Right ventricle myocardium inferior (tissue), 1 donor: ENCODE measurements at regions not wholly inside any gene's neighbourhood (a gene's known extent, or its start where the extent isn't known, plus 50 kb on each side); places are given as distances from the start of the nearest gene placed in this dataset.
A peak's percentile ranks its signal among the peaks of the same experiment; 100 is the strongest.
"Not testable (repeated sequence)": the region's sequence is repeated elsewhere in the genome, so short reads cannot be mapped to it uniquely, and the experiment has no call there.

Experiments
- ATAC-seq: fragments of 200-7000 bp; cut with Tn5 transposase; one replicate; pipeline ENCODE4 v1.9.1; 2020; ENCODE audit warnings: mild to moderate bottlenecking, moderate library complexity
- DNase-seq: peaks from one replicate; pipeline ENCODE4 v3.0.0; 2021; ENCODE audit errors: missing footprints
- intact Hi-C: fragments of 100-400 bp; cut with DNase I; formaldehyde crosslinking; loops from one replicate; pipeline ENCODE4 v1.11.0; 2022
- donor health status: DM: no; HTN: yes; CAD: no; lungs with severe emphysema.

DNA sequence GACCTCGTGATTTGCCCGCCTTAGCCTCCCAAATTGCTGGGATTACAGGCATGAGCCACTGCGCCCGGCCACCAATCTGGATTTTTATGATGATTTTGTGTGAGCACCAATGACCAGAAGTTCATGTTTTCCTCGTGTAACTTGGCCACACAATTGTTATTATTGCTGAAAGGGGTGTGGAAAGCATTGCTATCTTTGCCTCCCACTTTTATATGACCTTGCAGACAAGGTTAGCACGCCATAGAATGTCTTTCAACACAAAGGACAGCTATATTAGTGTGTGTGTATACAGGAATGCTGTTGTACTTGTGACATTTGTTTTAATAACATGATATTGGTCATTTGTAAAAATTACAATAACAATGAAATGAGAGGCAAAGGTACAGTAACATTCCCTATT, 155.0 kb upstream of the ERCC6L2 start:
- intact Hi-C loops, result loop anchor here (10.0 kb wide), 1 partner anchor 344 kb away; no protein-coding TSS in a partner anchor
- ATAC-seq, result no peak
- DNase-seq, result no peak

DNA sequence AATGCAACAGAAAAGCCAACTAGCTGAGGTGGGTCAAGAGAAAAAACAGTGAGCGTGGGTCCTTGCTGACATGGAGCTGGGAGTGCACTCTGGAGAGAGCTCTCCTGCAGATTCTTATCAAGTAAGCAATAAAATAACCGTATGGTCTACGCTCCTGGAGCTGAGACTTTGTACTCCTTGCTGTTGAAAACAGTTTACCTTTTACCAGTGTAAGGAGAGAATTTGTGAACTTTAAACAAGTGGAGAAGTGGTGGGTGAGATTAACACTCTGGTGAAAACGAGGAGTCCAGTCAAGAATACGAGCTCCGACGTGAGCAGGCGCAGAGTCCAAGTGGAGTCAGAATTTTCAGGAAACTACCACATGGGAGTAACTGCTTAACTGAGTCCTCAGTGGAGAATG, 156.1 kb upstream of the ERCC6L2 start:
- intact Hi-C loops, result no loop called here
- DNase-seq (no peak), ATAC-seq (no peak)

DNA sequence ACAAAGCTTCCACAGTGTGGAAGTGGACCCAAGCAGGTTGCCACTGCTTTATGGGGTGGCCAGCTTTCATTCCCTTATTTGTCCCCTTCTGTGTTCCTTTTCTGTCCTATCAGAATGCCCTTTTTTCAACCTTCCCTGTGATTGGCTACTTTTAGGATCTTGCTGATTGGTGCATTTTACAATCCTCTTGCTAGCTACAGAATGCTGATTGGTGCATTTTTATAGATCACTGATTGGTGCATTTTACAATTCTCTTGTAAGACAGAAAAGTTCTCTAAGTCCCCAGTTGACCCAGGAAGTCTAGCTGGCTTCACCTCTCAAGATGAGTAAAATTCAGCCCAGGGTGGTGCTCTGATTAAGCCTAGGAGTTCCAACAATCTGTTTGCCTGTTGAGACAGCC, 157.2 kb upstream of the ERCC6L2 start:
- no peak for ATAC-seq
- DNase-seq, result no peak
- intact Hi-C loops, result no loop called here

DNA sequence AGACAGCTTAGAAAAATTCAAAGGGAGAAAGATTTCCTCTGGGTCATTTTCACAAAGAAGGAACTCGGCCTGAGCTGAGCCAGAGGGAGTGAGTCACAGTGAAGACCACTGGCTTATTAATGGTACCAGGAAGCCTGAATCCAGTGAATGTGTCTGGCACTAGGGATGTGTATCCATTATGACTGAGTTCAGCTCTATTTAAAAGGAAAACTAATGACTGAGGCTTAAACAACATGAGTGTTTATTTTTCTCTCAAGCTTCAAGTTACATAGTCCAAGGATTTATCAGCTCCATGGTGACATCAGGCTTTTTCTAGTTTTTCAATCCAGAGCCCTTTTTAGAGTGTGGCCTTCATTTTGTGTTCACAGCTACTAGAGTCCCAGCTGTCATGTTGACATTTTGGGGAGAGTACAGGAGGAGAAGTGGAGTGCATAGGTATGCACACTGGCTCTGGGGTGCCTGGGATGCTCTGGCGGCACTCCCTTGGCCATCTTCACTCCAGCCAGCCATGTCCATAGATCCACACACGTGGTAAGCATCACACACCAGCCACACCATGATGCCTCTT, 159.5 kb upstream of the ERCC6L2 start:
- DNase-seq, result no peak
- intact Hi-C loops, result no loop called here
- no peak for ATAC-seq

DNA sequence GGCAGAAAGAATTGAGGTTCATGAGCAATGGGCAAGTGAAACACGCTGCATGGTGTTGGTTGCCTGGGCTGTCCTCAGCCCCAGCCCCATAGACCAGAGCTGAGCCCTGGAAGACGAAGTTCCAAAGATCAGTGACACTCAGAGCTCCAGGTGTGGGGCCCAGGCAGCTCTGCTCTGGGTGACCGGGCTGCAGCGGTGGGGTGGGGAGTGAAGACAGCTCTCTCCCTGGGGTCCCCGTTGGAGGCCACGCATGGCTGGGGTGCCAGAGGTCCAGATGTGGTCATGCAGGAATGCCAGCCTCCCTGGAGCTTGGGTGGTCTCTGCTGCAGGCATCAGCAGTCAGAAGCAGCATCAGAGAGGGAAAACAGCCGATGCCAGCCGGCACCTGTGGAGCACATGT, 165.0 kb upstream of the ERCC6L2 start:
- ATAC-seq (no peak), DNase-seq (no peak)
- intact Hi-C loops, result no loop called here

DNA sequence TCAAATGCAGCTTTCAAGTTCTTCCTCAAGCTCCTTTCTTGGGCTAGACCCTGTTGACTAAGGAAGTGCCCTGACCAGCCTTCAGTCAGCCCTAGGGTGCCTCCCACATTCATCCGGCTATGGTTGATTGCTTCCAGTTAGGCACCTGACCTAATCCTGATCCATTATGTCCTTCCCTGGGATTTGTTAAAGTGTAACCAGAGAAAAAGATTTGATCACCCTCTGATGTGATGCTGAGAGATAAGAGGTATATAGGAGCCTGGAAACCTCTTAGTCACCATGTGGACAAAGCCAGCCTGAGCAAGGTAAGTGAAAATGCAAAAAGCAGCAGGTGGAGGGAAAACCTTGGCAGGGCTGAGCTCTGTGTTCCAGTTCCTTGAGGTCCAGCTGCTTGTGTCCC, 178.8 kb upstream of the ERCC6L2 start:
- intact Hi-C loops, result no loop called here
- no peak for DNase-seq
- no peak for ATAC-seq

DNA sequence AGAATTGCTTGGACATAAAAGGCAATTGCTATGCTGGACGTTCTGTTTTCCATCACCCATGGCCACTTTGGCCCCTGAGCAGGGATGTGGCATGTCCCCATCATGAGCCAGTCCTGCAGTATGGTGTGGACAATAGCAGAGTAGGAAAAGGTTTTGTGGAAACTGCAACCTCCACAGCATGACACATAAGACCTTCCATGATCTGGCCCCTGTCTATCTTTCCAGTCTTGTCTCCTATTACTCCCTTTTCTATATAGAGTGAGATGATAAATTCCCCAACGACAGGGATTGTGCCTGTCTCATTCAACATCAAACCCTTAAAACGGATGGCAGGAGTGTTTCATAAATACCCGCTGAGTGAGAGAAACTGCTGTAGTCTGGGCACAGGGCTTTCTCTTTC, 174.7 kb upstream of the PTCH1 start:
- ATAC-seq, result no peak
- DNase-seq, result no peak
- intact Hi-C loops, result no loop called here

DNA sequence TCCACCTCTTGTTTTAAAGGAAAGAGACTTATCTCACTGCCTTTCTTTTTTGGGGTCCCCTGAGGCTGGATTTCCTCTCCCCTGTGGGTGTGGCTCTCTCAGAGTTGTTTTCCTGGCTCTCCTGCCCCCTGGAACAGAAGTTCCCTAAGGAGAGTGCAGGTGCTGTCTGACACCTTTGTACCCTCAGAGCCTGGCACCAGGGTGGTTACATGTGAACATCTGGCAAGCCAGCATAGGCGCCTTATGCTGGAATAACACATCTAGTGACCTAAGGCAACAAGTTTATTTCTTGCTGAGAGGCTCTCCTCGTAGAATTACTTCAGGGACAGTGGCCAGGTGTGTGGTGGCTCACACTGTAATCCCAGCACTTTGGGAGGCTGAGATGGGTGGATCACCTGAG, 172.9 kb upstream of the PTCH1 start:
- ATAC-seq, result no peak
- no peak for DNase-seq
- intact Hi-C loops, result no loop called here

DNA sequence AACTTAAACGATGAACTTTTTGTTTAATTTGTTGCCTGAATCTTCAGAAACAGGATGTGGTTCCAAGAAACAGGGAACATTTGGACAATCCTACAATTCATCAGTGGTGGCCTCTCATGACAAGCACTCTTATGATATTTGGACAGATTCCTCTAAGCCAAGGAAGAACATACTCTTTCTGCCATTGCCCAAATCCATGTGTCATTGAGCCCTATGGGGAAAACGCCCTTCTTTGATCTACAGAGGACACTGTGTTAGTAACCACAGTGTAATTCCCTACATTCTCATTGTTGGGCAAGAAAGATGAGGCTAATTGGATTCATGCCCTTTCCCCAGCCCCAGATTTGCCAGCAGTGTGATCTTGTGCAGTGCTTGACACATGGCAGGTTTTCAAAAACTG, 167.7 kb upstream of the PTCH1 start:
- intact Hi-C loops, result no loop called here
- ATAC-seq, result no peak

DNA sequence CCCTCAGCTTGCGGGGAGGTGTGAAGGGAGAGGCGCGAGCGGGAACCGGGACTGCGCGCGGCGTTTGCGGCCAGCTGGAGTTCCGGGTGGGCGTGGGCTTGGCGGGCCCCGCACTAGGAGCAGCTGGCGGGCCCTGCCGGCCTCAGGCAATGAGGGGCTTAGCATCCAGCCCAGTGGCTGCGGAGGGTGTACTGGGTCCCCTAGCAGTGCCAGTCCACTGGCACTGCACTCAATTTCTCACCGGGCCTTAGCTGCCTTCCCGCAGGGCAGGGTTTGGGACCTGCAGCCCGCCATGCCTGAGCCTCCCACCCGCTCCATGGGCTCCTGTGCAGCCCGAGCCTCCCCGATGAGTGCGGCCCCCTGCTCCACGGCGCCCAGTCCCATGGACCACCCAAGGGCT, 163.5 kb upstream of the PTCH1 start:
- intact Hi-C loops, ATAC-seq, DNase-seq: not testable (repeated sequence)

More for the DNA sequence above, 167.7 kb upstream of the PTCH1 start:
- DNase-seq, result no peak

DNA sequence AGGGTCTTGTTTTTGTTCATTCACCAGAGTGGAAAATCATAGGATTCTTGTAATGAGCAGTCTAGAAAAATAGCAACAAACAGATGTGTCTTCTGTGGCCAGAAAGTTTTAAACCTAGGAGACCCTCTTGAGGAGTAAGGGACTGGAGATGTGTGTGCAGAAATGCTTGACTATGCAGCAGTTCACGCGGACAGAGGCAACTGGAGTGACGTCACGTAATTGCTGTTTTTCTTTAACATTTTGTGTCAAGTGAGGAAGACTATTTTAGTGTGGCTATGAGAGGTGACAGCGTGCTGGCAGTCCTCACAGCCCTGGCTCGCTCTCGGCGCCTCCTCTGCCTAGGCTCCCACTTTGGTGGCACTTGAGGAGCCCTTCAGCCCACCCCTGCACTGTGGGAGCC, 163.1 kb upstream of the PTCH1 start:
- no peak for ATAC-seq
- intact Hi-C loops, result no loop called here
- DNase-seq, result no peak

DNA sequence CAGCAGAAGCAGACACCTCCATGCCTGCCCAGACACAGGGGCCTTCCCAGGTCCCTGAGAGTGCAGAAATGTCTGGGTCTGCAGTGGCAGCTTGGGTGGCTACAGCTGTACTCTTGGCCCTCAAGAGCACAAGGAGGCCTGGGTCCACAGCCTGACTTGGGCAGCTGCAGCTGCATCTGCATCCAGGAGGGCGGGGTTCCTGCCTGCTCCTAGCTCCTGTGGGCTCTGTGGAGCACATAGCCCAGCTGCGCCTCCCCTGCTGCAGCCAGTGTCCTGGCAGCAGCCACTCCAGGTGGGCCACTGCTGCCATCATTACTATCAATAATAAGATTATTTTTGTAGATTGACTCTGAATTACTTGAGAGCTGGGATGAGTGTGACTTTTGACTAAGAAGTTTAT, 162.0 kb upstream of the PTCH1 start:
- ATAC-seq, result no peak
- intact Hi-C loops, result no loop called here
- no peak for DNase-seq

DNA sequence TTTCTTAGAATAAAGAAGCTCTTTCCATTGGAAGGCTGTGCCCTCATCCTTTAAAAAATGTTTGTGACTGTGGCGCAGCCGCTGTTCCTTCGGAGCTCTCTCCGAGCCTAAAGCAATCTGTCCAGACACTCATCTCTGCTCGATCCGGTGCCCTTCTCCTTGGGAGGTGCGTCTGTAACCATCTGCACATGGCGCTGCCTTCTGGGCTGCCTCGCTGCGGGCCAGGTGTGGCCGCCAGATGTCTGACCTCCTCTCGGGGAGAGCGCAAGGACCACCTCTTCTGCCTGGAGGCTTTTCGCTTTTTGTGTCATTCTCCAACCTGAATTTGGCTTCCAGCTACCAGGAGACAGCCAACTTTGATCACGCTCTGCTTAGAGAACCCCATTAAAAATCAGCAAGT, 153.4 kb upstream of the PTCH1 start:
- DNase-seq (no peak), ATAC-seq (no peak)
- intact Hi-C loops, result no loop called here

DNA sequence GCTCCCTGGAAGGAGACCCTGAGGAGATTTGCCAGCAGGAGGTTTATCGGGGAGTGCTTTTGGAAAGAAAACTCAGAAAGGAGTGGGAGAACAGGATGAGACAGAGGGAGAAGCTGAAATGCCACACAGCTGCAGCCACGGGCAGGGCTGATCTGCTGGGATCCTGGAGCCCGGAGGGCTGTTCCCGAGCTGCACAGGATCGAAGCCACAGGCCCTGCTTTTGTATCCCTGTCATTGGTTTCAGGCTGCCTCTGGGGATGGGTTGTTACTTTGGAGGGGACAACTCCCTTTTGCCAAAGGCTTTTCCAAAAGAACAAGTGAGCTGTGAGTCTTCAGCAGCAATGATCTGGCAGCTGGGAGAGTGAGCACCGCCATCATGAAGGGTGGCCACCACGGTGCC, 152.5 kb upstream of the PTCH1 start:
- intact Hi-C loops, result no loop called here
- ATAC-seq (no peak), DNase-seq (no peak)

DNA sequence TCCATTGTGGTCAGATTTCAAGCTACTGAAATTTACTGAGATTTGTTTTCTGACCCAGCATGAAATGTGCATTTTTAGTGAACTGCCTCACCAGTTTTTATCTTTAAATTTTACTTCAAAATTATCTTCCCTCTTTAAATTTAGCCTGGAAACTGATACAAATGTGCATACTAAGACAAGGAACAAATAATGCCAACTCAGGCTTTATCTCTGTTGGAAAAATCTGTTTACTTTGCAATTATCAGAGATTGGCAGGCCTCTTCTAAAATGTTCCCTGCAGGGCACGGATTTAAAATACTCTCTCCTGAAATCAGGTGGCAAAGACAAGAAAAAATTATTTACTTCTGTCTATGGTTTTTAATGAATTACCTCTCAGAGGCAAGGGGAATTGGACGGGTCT, 151.0 kb upstream of the PTCH1 start:
- no peak for ATAC-seq
- no peak for DNase-seq
- intact Hi-C loops, result no loop called here

DNA sequence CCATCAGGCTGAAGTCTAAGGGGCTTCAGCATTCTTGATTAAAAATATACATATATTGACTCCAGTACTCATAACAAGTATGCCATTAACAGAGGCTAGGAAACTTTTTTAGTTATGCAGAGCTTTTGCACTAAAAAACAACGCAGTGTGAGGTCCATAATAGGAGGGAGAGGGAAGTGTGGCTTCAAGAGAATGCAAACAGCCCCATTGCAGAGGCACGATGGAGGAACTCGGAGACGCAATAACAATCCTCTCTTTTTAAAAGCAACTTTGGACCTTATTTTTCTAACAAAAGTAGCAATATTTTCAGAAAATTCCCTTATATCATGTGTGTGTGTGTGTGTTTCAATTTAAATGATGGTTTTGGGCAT, 150.0 kb upstream of the PTCH1 start:
- intact Hi-C loops, result no loop called here
- DNase-seq (no peak), ATAC-seq (no peak)

DNA sequence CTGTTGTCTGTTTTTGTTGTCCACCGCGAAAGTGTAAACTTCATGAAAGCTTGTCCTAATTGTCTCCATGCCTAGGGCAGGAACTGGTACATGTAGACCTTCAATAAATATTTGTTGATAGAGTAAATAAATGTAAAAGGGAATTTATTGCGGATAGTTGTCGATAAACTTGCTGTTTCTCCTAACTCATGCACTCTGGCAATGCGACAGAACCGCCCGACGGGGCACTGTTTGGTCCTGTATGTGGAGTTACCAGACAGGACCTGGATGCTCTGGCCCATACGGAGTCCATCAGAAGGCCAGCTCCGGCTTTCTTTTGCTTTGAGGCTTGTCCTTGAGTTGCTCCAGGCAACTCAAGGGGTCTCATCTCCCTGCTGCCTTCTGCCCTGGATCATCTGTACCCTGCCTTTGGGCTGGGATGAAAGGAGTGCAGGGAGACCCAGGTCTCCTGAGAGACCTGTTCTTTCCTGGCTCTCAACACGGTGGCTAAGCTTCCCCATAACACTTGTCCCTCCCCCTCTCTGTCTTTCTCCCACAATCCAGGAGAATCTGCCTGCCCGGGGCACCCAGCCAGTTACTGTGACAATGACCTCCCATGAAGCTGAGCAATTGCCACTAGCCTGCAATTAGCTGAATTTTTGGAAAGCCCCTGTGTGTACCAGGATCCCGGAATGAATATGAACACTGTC, 149.5 kb upstream of the PTCH1 start:
- intact Hi-C loops, result no loop called here
- DNase-seq (no peak), ATAC-seq (no peak)

DNA sequence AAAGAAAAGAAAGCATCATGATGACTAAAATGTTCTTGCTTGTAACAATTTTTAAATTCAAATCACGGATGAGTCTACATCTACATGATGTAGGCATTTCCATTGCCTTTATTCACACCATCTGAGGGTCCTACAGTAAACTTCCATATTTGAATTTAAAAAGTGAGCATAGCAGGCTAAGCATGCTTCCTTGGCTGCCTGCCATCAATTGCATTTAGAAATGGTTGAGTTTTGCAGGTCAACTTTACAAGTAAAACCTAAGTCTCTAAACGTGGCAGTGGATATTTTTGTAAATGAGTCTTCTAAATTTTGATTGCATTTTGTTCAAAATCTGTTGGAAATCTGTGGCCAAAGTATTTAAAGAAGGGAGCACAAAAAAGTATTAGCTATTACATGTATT, 136.5 kb upstream of the PTCH1 start:
- DNase-seq (no peak), ATAC-seq (no peak)
- intact Hi-C loops, result no loop called here

DNA sequence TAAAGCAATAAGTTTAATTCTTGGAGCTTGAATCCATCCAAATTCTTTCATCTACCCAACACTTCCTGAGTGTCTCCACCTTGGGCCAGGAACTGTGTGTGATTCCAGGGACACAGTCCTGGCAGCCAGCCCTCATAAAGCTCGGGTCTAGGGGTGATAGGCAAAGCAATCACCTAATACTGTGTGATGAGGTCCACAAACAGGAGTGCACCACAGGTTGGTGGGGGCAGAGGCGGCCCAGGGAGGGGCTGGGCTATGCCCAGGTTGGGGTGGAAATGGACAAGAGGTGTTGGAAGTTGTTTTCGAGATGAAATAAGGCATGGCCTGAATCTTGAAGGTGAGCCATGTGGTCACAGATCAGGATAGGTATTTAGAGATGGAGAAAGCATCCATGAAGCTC, 133.9 kb upstream of the PTCH1 start:
- ATAC-seq (peak; percentile 5), DNase-seq (no peak)
- intact Hi-C loops, result no loop called here

DNA sequence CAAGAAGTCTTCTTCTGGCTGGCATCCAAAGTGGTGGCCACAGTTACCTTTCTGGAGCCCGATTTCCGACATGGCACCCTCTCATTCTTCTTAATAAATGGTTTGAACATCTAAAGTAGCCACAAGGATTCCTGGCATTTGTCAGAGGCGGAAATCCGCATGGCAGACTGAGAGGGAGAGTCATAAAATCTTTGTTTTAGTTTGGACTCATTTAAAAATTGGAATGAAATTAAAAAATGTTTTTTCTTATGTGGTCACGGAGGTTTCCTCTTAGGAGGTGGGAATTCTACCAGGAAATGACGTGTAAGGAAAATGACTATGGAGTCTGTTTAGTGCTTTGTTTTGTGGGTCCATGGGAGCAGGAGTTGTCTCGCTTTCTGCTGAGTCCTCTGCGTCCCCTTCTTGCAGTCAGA, 133.0 kb upstream of the PTCH1 start:
- no peak for ATAC-seq
- no peak for DNase-seq
- intact Hi-C loops, result no loop called here

DNA sequence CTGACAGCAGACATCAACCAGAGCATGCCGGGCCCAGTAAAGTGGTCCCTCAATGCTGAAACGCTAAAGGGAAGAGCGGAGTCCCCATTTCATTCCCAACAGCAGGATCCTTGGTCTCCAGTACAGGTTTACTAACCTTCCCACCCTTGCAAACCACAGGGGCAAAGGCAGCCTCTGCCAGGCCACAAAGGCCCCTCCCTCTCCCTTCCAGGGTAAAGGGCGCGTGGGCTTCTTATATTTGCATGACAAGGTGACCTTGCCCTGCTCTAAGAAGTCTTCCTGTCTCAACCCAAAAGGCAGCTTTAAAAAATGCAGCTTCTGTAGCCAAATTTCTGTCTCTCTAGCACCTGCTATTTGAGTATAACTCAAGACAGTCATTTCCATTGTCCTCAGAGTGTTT, 131.5 kb upstream of the PTCH1 start:
- DNase-seq, result no peak
- intact Hi-C loops, result no loop called here
- no peak for ATAC-seq
